ENCODE measurements at regions not wholly inside any gene's neighbourhood (a gene's known extent, or its start where the extent isn't known, plus 50 kb on each side); places are given as distances from the start of the nearest gene placed in this dataset.

- Histone ChIP-seq H3K4me1 (ENCODE audit: control insufficient read depth, extremely low read depth, insufficient read depth, low read length) (no peaks in the 10 kb centered on the region), H3K4me3 (ENCODE audit: control insufficient read depth in 2 of 3, extremely low read depth in 1 of 3, insufficient read depth in 2 of 3, low read depth in 1 of 3, low read length in 3 of 3) (no peak overlapping the region), H3K27ac (ENCODE audit: control insufficient read depth, insufficient read depth, low read length) (no peak overlapping the region), H3K9me1 (ENCODE audit: control insufficient read depth, extremely low read depth, insufficient read depth, low read length) (no peaks in the 10 kb centered on the region), H3K9ac (ENCODE audit: control insufficient read depth, extremely low read depth, insufficient read depth, low read length) (no peak overlapping the region), H3K9me3 (ENCODE audit: control insufficient read depth, low read depth, low read length) (no peaks in the 10 kb centered on the region), H4K20me1 (ENCODE audit: control insufficient read depth, extremely low read depth, insufficient read depth, low read length) (no peaks in the 10 kb centered on the region), H3K36me3 (ENCODE audit: control insufficient read depth in 2 of 2, extremely low read depth in 1 of 2, insufficient read depth in 2 of 2, low read length in 2 of 2) (no peaks in the 10 kb centered on the region), H3K27me3 (ENCODE audit: control insufficient read depth, extremely low read depth, insufficient read depth, low read length) (no peaks in the 10 kb centered on the region), H3K4me2 (ENCODE audit: control insufficient read depth, extremely low read depth, insufficient read depth, low read depth, low read length) (no peak overlapping the region), H2AFZ (ENCODE audit: control insufficient read depth, low read length) (no peak overlapping the region), H3K79me2 (ENCODE audit: control insufficient read depth, insufficient read depth, low read length) (no peaks in the 10 kb centered on the region)
- DNase-seq (ENCODE audit: low read depth, low spot score) (no peak), FAIRE-seq (no peak)
- dilution Hi-C loops (cut with MboI; ENCODE audit: extremely low pct_ligation_motif_present, low sequenced_read_pairs): no loop called here
- no peak for TF ChIP-seq CTCF (optimal IDR thresholded peaks at IDR 0.05 in 1 of 3, IDR thresholded peaks at IDR 0.05 in 1 of 3, conservative IDR thresholded peaks at IDR 0.05 in 1 of 3; ENCODE audit: extremely low read depth in 1 of 3, insufficient read depth in 2 of 3, low read length in 3 of 3)
- TF ChIP-seq EZH2 (IDR thresholded peaks at IDR 0.05; ENCODE audit: low read length): no peak
Measured at GRCh38 chr4:130099105-130099504, 1003.2 kb downstream of the C4orf33 start.

- Histone ChIP-seq H2AFZ (ENCODE audit: control insufficient read depth, low read length) (no peak overlapping the region), H3K9me1 (ENCODE audit: control insufficient read depth, extremely low read depth, insufficient read depth, low read length) (no peaks in the 10 kb centered on the region), H3K9ac (ENCODE audit: control insufficient read depth, extremely low read depth, insufficient read depth, low read length) (no peak overlapping the region), H3K27ac (ENCODE audit: control insufficient read depth, insufficient read depth, low read length) (no peak overlapping the region), H3K79me2 (ENCODE audit: control insufficient read depth, insufficient read depth, low read length) (no peaks in the 10 kb centered on the region), H4K20me1 (ENCODE audit: control insufficient read depth, extremely low read depth, insufficient read depth, low read length) (no peaks in the 10 kb centered on the region), H3K27me3 (ENCODE audit: control insufficient read depth, extremely low read depth, insufficient read depth, low read length) (no peaks in the 10 kb centered on the region), H3K4me3 (ENCODE audit: control insufficient read depth in 2 of 3, extremely low read depth in 1 of 3, insufficient read depth in 2 of 3, low read depth in 1 of 3, low read length in 3 of 3) (no peak overlapping the region), H3K9me3 (ENCODE audit: control insufficient read depth, low read depth, low read length) (no peaks in the 10 kb centered on the region), H3K4me1 (ENCODE audit: control insufficient read depth, extremely low read depth, insufficient read depth, low read length) (no peaks in the 10 kb centered on the region), H3K36me3 (ENCODE audit: control insufficient read depth in 2 of 2, extremely low read depth in 1 of 2, insufficient read depth in 2 of 2, low read length in 2 of 2) (no peaks in the 10 kb centered on the region), H3K4me2 (ENCODE audit: control insufficient read depth, extremely low read depth, insufficient read depth, low read depth, low read length) (no peak overlapping the region)
- dilution Hi-C loops (cut with MboI; ENCODE audit: extremely low pct_ligation_motif_present, low sequenced_read_pairs): no loop called here
- FAIRE-seq (no peak), DNase-seq (ENCODE audit: low read depth, low spot score) (no peak)
- TF ChIP-seq EZH2 (IDR thresholded peaks at IDR 0.05; ENCODE audit: low read length) (no peak), CTCF (optimal IDR thresholded peaks at IDR 0.05 in 1 of 3, IDR thresholded peaks at IDR 0.05 in 1 of 3, conservative IDR thresholded peaks at IDR 0.05 in 1 of 3; ENCODE audit: extremely low read depth in 1 of 3, insufficient read depth in 2 of 3, low read length in 3 of 3) (no peak)
Measured at GRCh38 chr4:130110189-130110588, 1014.2 kb downstream of the C4orf33 start.
